IMR-90 (cell line): ENCODE measurements at regions not wholly inside any gene's neighbourhood (a gene's known extent, or its start where the extent isn't known, plus 50 kb on each side); places are given as distances from the start of the nearest gene placed in this dataset.

Source experiments
- ATAC-seq: fragments of 200-7000 bp; cut with Tn5 transposase; 2 replicates; pipeline ENCODE4 v1.9.1; 2020; ENCODE audit warnings: low read depth, mild to moderate bottlenecking, moderate library complexity
- BruUV-seq: library from RNA; stranded (reverse); fragments of 400-500 nt; replicated peaks from 2 replicates; lab custom pipeline; 2021; lab: Mats Ljungman, UMichigan
- CTCF ChIA-PET: fragments of 300-600 bp; formaldehyde crosslinking; extraction: SDS; loops from one replicate; lab custom pipeline; 2021; ENCODE audit warnings: antibody characterized with exemption; lab: Yijun Ruan, JAX
- POLR2A ChIA-PET: fragments of 300-600 bp; sonication (Branson Sonifier 250); formaldehyde crosslinking; loops from one replicate; lab custom pipeline; 2022; ENCODE audit warnings: antibody characterized with exemption; ENCODE audit not compliant: unreplicated experiment; lab: Charles Lee
- DNase-seq: peaks from one replicate; pipeline ENCODE4 v3.0.0; 2013
- H2AFZ ChIP-seq: replicated peaks from 2 replicates; pipeline ENCODE3; 2013; ENCODE audit warnings: low read length, mild to moderate bottlenecking; ENCODE audit not compliant: poor library complexity
- H2AK5ac ChIP-seq: 2 replicates; pipeline ENCODE4 v1.6.1; 2013; ENCODE audit warnings: low read depth, low read length, inconsistent platforms
- H2AK9ac ChIP-seq: replicated peaks from 2 replicates; pipeline ENCODE3; 2013; ENCODE audit warnings: mild to moderate bottlenecking, low read depth, low read length, moderate library complexity; ENCODE audit not compliant: poor library complexity
- H2BK120ac ChIP-seq: 2 replicates; pipeline ENCODE4 v1.6.1; 2013; ENCODE audit warnings: low read depth, low read length, inconsistent platforms
- H2BK15ac ChIP-seq: 3 replicates; pipeline ENCODE4 v1.6.1; 2013; ENCODE audit warnings: low read depth, low read length, inconsistent platforms
- H2BK20ac ChIP-seq: 2 replicates; pipeline ENCODE4 v1.6.1; 2013; ENCODE audit warnings: low read depth, mild to moderate bottlenecking, inconsistent platforms, low read length, moderate library complexity
- H2BK5ac ChIP-seq: 2 replicates; pipeline ENCODE4 v1.6.1; 2013; ENCODE audit warnings: mild to moderate bottlenecking, low read depth, low read length, inconsistent platforms; ENCODE audit not compliant: poor library complexity, severe bottlenecking
- H3K14ac ChIP-seq: replicated peaks from 2 replicates; pipeline ENCODE4 v1.6.1; 2013; ENCODE audit warnings: low read depth, low read length, inconsistent platforms
- H3K18ac ChIP-seq: 2 replicates; pipeline ENCODE4 v1.6.1; 2013; ENCODE audit warnings: low read depth, low read length, control low read depth
- H3K23ac ChIP-seq: 2 replicates; pipeline ENCODE4 v1.6.1; 2013; ENCODE audit warnings: low read depth, low read length, inconsistent platforms
- H3K27ac ChIP-seq: 2 replicates; pipeline ENCODE4 v1.5.1; 2013; ENCODE audit warnings: mild to moderate bottlenecking, control low read depth, low read length; ENCODE audit not compliant: insufficient read depth
- H3K27me3 ChIP-seq: 2 replicates; pipeline ENCODE4 v1.6.1; 2013; ENCODE audit warnings: low read length; ENCODE audit not compliant: control insufficient read depth, insufficient read depth
- H3K36me3 ChIP-seq: 2 replicates; pipeline ENCODE4 v1.6.1; 2013; ENCODE audit warnings: low read length, mixed read lengths; ENCODE audit not compliant: control insufficient read depth, insufficient read depth
- H3K4ac ChIP-seq: 2 replicates; pipeline ENCODE4 v1.6.1; 2013; ENCODE audit warnings: low read depth, low read length, inconsistent platforms
- H3K4me1 ChIP-seq: 2 replicates; pipeline ENCODE4 v1.6.1; 2013; ENCODE audit warnings: low read length, mixed read lengths; ENCODE audit not compliant: control insufficient read depth, insufficient read depth
- H3K4me2 ChIP-seq: 2 replicates; pipeline ENCODE4 v1.6.1; 2013; ENCODE audit warnings: low read depth, mild to moderate bottlenecking, control low read depth, low read length, moderate library complexity
- H3K4me3 ChIP-seq: 2 replicates; pipeline ENCODE4 v1.5.1; 2013; ENCODE audit warnings: low read depth, mild to moderate bottlenecking, control low read depth, low read length, moderate library complexity; ENCODE audit not compliant: insufficient read depth
- H3K56ac ChIP-seq: 2 replicates; pipeline ENCODE4 v1.6.1; 2013; ENCODE audit warnings: low read length, inconsistent platforms; ENCODE audit not compliant: insufficient read depth; ENCODE audit errors: extremely low read depth
- H3K79me1 ChIP-seq, 2 experiments: 2 replicates each; pipeline ENCODE4 v1.6.1; 2013; ENCODE audit warnings: low read length in 2 of 2, inconsistent platforms in 1 of 2, low read depth in 1 of 2
- H3K9ac ChIP-seq: 2 replicates; pipeline ENCODE4 v1.6.1; 2013; ENCODE audit warnings: low read depth, low read length, control low read depth
- H3K9me1 ChIP-seq: 2 replicates; pipeline ENCODE4 v1.6.1; 2013; ENCODE audit warnings: low read length, inconsistent platforms; ENCODE audit not compliant: insufficient read depth
- H3K9me3 ChIP-seq: 2 replicates; pipeline ENCODE4 v1.6.1; 2013; ENCODE audit warnings: low read length; ENCODE audit not compliant: control insufficient read depth, insufficient read depth
- H4K20me1 ChIP-seq: 2 replicates; pipeline ENCODE4 v1.6.1; 2013; ENCODE audit warnings: low read length, inconsistent platforms; ENCODE audit not compliant: insufficient read depth
- H4K5ac ChIP-seq: 2 replicates; pipeline ENCODE4 v1.6.1; 2013; ENCODE audit warnings: mild to moderate bottlenecking, low read depth, low read length, control low read depth
- H4K8ac ChIP-seq, 2 experiments: 2 replicates each; pipeline ENCODE4 v1.6.1; 2013; ENCODE audit warnings: low read depth in 2 of 2, low read length in 2 of 2, control low read depth in 1 of 2, inconsistent platforms in 1 of 2
- H4K91ac ChIP-seq: 2 replicates; pipeline ENCODE4 v1.6.1; 2013; ENCODE audit warnings: low read depth, low read length, inconsistent platforms; ENCODE audit not compliant: insufficient read depth
- BHLHE40 ChIP-seq: fragments of 150-350 bp; IDR thresholded peaks from 2 replicates; pipeline ENCODE4 v1.6.1; 2016; ENCODE audit warnings: mild to moderate bottlenecking, low read depth, low read length
- CEBPB ChIP-seq: IDR thresholded peaks from 2 replicates; pipeline ENCODE4 v1.6.1; 2012; ENCODE audit warnings: low read depth, low read length, improper control_type of control experiment
- CHD1 ChIP-seq: IDR thresholded peaks from 2 replicates; pipeline ENCODE4 v1.6.1; 2012; ENCODE audit warnings: low read depth, low read length, improper control_type of control experiment
- CTCF ChIP-seq: conservative IDR thresholded peaks from 2 replicates; pipeline ENCODE4 v1.5.1; 2012; ENCODE audit warnings: mild to moderate bottlenecking, low read depth, low read length, improper control_type of control experiment
- ELK1 ChIP-seq: fragments of 150-350 bp; IDR thresholded peaks from 2 replicates; pipeline ENCODE4 v1.6.1; 2016; ENCODE audit warnings: low read depth, mild to moderate bottlenecking, low read length, moderate library complexity, borderline replicate concordance
- FOS ChIP-seq: fragments of 150-350 bp; IDR thresholded peaks from 2 replicates; pipeline ENCODE4 v1.6.1; 2016; ENCODE audit warnings: low read depth, low read length
- MAFK ChIP-seq: IDR thresholded peaks from 2 replicates; pipeline ENCODE4 v1.6.1; 2012; ENCODE audit warnings: low read depth, low read length, improper control_type of control experiment
- MAZ ChIP-seq: IDR thresholded peaks from 2 replicates; pipeline ENCODE4 v1.6.1; 2012; ENCODE audit warnings: low read depth, mild to moderate bottlenecking, low read length, improper control_type of control experiment, moderate library complexity, borderline replicate concordance
- MXI1 ChIP-seq: IDR thresholded peaks from 2 replicates; pipeline ENCODE4 v1.6.1; 2012; ENCODE audit warnings: low read depth, mild to moderate bottlenecking, low read length, moderate library complexity, borderline replicate concordance
- NFE2L2 ChIP-seq: fragments of 150-350 bp; IDR thresholded peaks from 2 replicates; pipeline ENCODE4 v1.6.1; 2016; ENCODE audit warnings: low read depth, mild to moderate bottlenecking, low read length
- POLR2A ChIP-seq: IDR thresholded peaks from 2 replicates; pipeline ENCODE4 v1.6.1; 2012; ENCODE audit warnings: mild to moderate bottlenecking, low read depth, low read length
- RAD21 ChIP-seq: IDR thresholded peaks from 2 replicates; pipeline ENCODE4 v1.6.1; 2012; ENCODE audit warnings: low read length, improper control_type of control experiment
- RCOR1 ChIP-seq: IDR thresholded peaks from 2 replicates; pipeline ENCODE4 v1.6.1; 2012; ENCODE audit warnings: mild to moderate bottlenecking, low read length, improper control_type of control experiment; ENCODE audit not compliant: insufficient replicate concordance
- RFX5 ChIP-seq: IDR thresholded peaks from 2 replicates; pipeline ENCODE4 v1.8.0; 2012; ENCODE audit warnings: low read depth, mild to moderate bottlenecking, low read length, moderate library complexity
- SMC3 ChIP-seq: fragments of 150-350 bp; IDR thresholded peaks from 2 replicates; pipeline ENCODE4 v1.6.1; 2016; ENCODE audit warnings: low read depth, mild to moderate bottlenecking, antibody characterized with exemption, low read length, moderate library complexity
- WGBS, 2 experiments: methylation state at CpG; one replicate each; pipeline versions ENCODE4 v1.1.5 to v1.1.7; 2013; ENCODE audit warnings: missing lambda C conversion rate in 2 of 2; ENCODE audit not compliant: insufficient read length in 1 of 2; ENCODE audit errors: extremely low coverage in 2 of 2; 5-methylcytosine and 5-hydroxymethylcytosine counted together
- dilution Hi-C: fragments of 300-500 bp; cut with HindIII; formaldehyde crosslinking; loops from one replicate; pipeline ENCODE4 v1.14.3; 2018; ENCODE audit warnings: low sequenced_read_pairs; ENCODE audit not compliant: unreplicated experiment
- in situ Hi-C: fragments of 300-500 bp; cut with MboI; formaldehyde crosslinking; loops from 3 replicates; pipeline ENCODE4 v1.14.3; 2019; ENCODE audit warnings: low sequenced_read_pairs, inconsistent platforms, mixed read lengths
- intact Hi-C: fragments of 100-400 bp; cut with micrococcal nuclease; formaldehyde crosslinking; loops from 2 replicates; pipeline ENCODE4 v1.10.0; 2022
- TF ChIP-seq, protein P1 (sequence below): fragments of 150-350 bp; IDR thresholded peaks from 2 replicates; pipeline ENCODE4 v1.6.1; 2017; ENCODE audit warnings: mild to moderate bottlenecking, antibody characterized with exemption, low read length, low read depth

DNA sequence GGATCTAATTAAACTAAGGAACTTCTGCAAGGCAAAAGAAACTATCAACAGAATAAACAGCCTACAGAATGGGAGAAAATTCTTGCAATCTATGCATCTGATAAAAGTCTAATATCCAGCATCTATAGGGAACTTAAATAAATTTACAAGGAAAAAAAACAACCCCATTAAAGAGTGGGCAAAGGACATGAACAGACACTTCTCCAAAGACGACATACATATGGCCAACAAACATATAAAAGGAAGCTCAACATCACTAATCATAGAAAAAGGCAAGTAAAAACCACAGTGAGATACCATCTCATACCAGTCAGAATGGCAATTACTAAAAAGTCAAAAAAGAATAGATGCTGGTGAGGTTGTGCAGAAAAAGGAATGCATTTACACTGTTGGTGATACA is 134.8 kb upstream of the PAQR3 start:
- BruUV-seq, result no TSS peak
- Histone ChIP-seq H3K9me3 (no peaks in the 10 kb centered on the region), H4K8ac (no peak overlapping the region), H3K4me1 (no peaks in the 10 kb centered on the region), H3K18ac (no peak overlapping the region), H3K36me3 (no peaks in the 10 kb centered on the region), H2AFZ (no peak overlapping the region), H2AK5ac (no peak overlapping the region), H3K56ac (no peak overlapping the region), H4K20me1 (no peaks in the 10 kb centered on the region), H3K4ac (no peak overlapping the region), H3K27me3 (no peaks in the 10 kb centered on the region), H2AK9ac (no peak overlapping the region), H2BK5ac (no peak overlapping the region), H3K4me2 (no peak overlapping the region), H3K9ac (no peak overlapping the region), H3K9me1 (no peaks in the 10 kb centered on the region), H3K79me1 (no peaks in the 10 kb centered on the region), H3K23ac (no peak overlapping the region), H3K27ac (no peak overlapping the region), H4K91ac (no peak overlapping the region), H2BK15ac (no peak overlapping the region), H3K4me3 (no peak overlapping the region), H3K14ac (no peak overlapping the region), H2BK120ac (no peak overlapping the region), H2BK20ac (no peak overlapping the region), H4K5ac (no peak overlapping the region)
- WGBS, 2 experiments, result no CpG with 5 or more reads among the region's 1 CpG
- in situ Hi-C loops (no loop called here), intact Hi-C loops (no loop called here), dilution Hi-C loops (no loop called here)
- ChIA-PET POLR2A (no interaction called here), CTCF (no interaction called here)
- no peak for ATAC-seq
- no peak for DNase-seq
- TF ChIP-seq CEBPB (no peak), NFE2L2 (no peak), RFX5 (no peak), RCOR1 (no peak), CTCF (no peak), MAZ (no peak), RAD21 (no peak), CHD1 (no peak), BHLHE40 (no peak), MXI1 (no peak), ELK1 (no peak), SMC3 (no peak), MAFK (no peak), POLR2A (no peak), FOS (no peak)
- TF ChIP-seq, protein P1, sequence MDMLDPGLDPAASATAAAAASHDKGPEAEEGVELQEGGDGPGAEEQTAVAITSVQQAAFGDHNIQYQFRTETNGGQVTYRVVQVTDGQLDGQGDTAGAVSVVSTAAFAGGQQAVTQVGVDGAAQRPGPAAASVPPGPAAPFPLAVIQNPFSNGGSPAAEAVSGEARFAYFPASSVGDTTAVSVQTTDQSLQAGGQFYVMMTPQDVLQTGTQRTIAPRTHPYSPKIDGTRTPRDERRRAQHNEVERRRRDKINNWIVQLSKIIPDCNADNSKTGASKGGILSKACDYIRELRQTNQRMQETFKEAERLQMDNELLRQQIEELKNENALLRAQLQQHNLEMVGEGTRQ, result no peak
